NB4 (cell line): ENCODE measurements at regions not wholly inside any gene's neighbourhood (a gene's known extent, or its start where the extent isn't known, plus 50 kb on each side); places are given as distances from the start of the nearest gene placed in this dataset.
"Not testable (repeated sequence)": the region's sequence is repeated elsewhere in the genome, so short reads cannot be mapped to it uniquely, and the experiment has no call there.

Experiments used
- DNase-seq: peaks from one replicate; pipeline ENCODE4 v3.0.0; 2010; ENCODE audit warnings: low read depth
- H3K4me3 ChIP-seq: one replicate; pipeline ENCODE4 v1.5.1; 2011; ENCODE audit warnings: mild to moderate bottlenecking, low read depth, low read length, moderate library complexity
- MAX ChIP-seq: IDR thresholded peaks from 2 replicates; pipeline ENCODE4 v1.6.1; 2011; ENCODE audit warnings: low read depth, low read length
- MYC ChIP-seq: IDR thresholded peaks from 2 replicates; pipeline ENCODE4 v1.6.1; 2011; ENCODE audit warnings: low read depth, low read length
- POLR2A ChIP-seq: IDR thresholded peaks from 2 replicates; pipeline ENCODE4 v1.6.1; 2011; ENCODE audit warnings: mild to moderate bottlenecking; ENCODE audit not compliant: insufficient read length; ENCODE audit errors: extremely low read depth
- TF ChIP-seq, protein P1 (sequence below): IDR thresholded peaks from one replicate; pipeline ENCODE4 v1.5.1; 2012; ENCODE audit warnings: low read depth, low read length

- H3K4me3 ChIP-seq = no peak overlapping the region
- TF ChIP-seq MYC (no peak), MAX (no peak), POLR2A (no peak)
- TF ChIP-seq, protein P1, sequence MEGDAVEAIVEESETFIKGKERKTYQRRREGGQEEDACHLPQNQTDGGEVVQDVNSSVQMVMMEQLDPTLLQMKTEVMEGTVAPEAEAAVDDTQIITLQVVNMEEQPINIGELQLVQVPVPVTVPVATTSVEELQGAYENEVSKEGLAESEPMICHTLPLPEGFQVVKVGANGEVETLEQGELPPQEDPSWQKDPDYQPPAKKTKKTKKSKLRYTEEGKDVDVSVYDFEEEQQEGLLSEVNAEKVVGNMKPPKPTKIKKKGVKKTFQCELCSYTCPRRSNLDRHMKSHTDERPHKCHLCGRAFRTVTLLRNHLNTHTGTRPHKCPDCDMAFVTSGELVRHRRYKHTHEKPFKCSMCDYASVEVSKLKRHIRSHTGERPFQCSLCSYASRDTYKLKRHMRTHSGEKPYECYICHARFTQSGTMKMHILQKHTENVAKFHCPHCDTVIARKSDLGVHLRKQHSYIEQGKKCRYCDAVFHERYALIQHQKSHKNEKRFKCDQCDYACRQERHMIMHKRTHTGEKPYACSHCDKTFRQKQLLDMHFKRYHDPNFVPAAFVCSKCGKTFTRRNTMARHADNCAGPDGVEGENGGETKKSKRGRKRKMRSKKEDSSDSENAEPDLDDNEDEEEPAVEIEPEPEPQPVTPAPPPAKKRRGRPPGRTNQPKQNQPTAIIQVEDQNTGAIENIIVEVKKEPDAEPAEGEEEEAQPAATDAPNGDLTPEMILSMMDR = no peak
- DNase-seq = no peak
Observed at GRCh38 chr7:131056007-131056406, 271.7 kb upstream of the MKLN1 start.

GRCh38 chr7:131057015-131057793 is 270.5 kb upstream of the MKLN1 start:
- TF ChIP-seq MYC (no peak), POLR2A (no peak), MAX (peak; percentile 47)
- no peak for DNase-seq

DNA sequence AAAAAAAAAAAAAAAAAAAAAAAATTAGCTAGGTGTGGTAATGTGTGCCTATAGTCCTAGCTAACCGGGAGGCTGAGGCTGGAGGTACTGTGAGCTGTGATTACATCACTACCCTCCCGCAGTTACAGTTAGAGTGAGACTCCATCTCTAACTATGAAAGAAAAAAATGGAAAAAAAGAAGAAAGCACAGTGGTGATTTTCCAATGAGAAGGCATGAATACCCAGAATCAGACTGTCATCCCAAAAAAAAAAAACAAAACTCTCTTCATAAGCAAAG is 269.9 kb upstream of the MKLN1 start:
- no peak overlapping the region for H3K4me3 ChIP-seq
- DNase-seq = no peak
- TF ChIP-seq MYC (no peak), POLR2A (no peak), MAX (no peak)
- TF ChIP-seq, protein P1 = no peak

More at GRCh38 chr7:131057015-131057793, 270.5 kb upstream of the MKLN1 start:
- no peak overlapping the region for H3K4me3 ChIP-seq

DNA sequence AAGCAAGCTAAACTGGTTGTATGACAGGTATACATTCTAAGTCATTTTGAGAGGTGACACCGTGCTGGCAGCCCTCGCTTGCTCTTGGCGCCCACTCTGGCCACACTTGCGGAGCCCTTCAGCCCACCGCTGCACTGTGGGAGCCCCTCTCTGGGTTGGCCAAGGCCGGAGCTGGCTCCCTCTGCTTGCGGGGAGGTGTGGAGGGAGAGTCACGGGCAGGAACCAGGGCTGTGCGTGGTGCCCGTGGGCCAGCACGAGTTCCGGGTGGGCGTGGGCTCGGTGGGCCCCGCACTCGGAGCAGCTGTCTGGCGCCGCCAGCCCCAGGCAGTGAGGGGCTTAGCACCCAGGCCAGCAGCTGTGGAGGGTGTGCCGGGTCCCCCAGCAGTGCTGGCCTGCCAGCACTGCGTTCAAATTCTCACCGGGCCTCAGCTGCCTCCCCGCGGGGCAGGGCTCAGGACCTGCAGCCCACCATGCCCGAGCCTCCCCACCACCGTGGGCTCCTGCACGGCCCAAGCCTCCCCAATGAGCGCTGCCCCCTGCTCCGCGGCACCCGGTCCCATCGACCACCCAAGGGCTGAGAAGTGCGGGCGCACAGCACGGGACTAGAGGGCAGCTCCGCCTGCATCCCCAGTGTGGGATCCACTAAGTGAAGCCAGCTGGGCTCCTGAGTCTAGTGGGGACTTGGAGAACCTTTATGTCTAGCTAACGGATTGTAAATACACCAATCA is 269.0 kb upstream of the MKLN1 start:
- DNase-seq, H3K4me3 ChIP-seq: not testable (repeated sequence)

- DNase-seq, H3K4me3 ChIP-seq: not testable (repeated sequence)
Observed at GRCh38 chr7:131059401-131059800, 268.3 kb upstream of the MKLN1 start.

- no peak overlapping the region for H3K4me3 ChIP-seq
- TF ChIP-seq, protein P1 = no peak
- TF ChIP-seq MYC (no peak), MAX (no peak), POLR2A (no peak)
- DNase-seq = no peak
Observed at GRCh38 chr7:131061158-131061557, 266.5 kb upstream of the MKLN1 start.

DNA sequence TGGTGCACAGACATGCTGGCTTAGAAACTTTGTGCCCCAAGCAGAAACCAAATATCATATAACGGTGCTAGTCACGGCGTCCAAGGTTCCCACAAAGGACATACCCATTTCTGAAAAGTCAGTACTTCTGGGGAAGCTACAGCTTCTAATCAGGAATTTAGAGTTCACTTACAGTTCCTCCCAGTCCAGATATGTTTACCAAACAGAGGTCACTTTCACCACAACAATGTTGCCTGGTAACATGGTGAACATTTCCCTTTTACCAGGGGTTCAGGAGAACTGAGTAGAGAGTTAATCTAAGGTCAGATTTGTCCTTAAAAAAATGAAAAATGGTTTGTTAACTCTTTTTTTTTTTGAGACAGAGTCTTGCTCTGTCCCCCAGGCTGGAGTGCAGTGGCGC is 265.9 kb upstream of the MKLN1 start:
- no peak overlapping the region for H3K4me3 ChIP-seq
- DNase-seq = no peak
- TF ChIP-seq POLR2A = no peak

DNA sequence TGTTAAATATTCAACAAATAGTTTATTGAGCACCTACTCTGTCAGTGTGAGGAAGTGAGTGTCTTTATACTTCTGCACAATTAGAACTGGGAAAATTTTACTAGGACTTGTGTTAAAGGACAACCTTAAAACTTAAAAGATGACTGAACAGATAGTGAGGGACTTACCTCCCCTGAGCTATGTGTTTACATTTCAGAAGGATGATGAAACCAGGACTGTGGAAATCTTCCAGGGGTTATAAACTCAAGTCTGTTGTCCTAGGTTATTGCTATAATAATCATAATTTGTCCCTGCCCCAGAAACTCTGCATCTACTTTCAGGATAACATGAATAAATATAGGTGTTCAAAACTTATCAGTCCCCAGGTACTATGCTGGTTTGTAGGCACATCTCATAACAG is 261.0 kb upstream of the MKLN1 start:
- no peak for DNase-seq
- TF ChIP-seq, protein P1 = no peak
- no peak for TF ChIP-seq POLR2A
- no peak for TF ChIP-seq MAX
- TF ChIP-seq MYC = no peak
- H3K4me3 ChIP-seq = no peak overlapping the region
